ENCODE measurements at regions not wholly inside any gene's neighbourhood (a gene's known extent, or its start where the extent isn't known, plus 50 kb on each side); places are given as distances from the start of the nearest gene placed in this dataset.

DNA sequence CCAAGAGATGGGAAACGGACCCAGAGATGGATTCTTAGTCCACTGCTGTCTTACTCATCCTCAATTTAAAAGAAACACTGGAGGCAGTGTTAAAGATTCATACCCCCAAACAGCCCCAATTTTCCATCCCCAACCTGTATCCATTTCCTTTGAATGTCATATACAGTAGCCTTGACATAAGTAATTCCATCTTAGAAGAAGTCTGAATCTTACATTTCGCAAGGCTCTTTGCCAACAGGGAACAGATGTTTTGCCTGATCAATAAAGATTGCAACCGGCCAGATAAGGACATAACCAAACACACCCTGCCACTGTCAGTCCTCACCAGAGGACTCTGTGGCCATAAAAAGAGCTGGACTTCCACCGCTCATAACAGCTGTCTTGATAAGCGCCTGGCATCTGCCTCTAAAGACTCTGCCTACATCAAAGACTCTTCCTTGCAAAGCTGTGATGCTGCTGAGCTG is 59.0 kb upstream of the MED9 start (continued):
- TF ChIP-seq, protein P1, sequence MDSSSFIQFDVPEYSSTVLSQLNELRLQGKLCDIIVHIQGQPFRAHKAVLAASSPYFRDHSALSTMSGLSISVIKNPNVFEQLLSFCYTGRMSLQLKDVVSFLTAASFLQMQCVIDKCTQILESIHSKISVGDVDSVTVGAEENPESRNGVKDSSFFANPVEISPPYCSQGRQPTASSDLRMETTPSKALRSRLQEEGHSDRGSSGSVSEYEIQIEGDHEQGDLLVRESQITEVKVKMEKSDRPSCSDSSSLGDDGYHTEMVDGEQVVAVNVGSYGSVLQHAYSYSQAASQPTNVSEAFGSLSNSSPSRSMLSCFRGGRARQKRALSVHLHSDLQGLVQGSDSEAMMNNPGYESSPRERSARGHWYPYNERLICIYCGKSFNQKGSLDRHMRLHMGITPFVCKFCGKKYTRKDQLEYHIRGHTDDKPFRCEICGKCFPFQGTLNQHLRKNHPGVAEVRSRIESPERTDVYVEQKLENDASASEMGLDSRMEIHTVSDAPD (CRISPR knock-in tag; IDR thresholded peaks at IDR 0.05): peak; percentile 89
- TF ChIP-seq RBM15 (IDR thresholded peaks at IDR 0.05; ENCODE audit: insufficient read depth, low read length): no peak
- no peak for TF ChIP-seq ZNF707 (CRISPR knock-in tag; conservative IDR thresholded peaks at IDR 0.05)
- TF ChIP-seq ZNF561 (CRISPR knock-in tag; conservative IDR thresholded peaks at IDR 0.05): no peak; the same call in 1 of the 2 replicates
- TF ChIP-seq NFIC (IDR thresholded peaks at IDR 0.05): peak; percentile 85
- TF ChIP-seq BRD4 (IDR thresholded peaks at IDR 0.05): no peak
- TF ChIP-seq ZNF124 (CRISPR knock-in tag; IDR thresholded peaks at IDR 0.05): no peak
- TF ChIP-seq, protein P2, sequence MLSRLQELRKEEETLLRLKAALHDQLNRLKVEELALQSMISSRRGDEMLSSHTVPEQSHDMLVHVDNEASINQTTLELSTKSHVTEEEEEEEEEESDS (CRISPR knock-in tag; IDR thresholded peaks at IDR 0.05): no peak
- no peak for TF ChIP-seq SUPT5H (IDR thresholded peaks at IDR 0.05)
- TF ChIP-seq ZNF644 (tag; IDR thresholded peaks at IDR 0.05; ENCODE audit: low read depth): peak; percentile 94
- TF ChIP-seq, protein P3, sequence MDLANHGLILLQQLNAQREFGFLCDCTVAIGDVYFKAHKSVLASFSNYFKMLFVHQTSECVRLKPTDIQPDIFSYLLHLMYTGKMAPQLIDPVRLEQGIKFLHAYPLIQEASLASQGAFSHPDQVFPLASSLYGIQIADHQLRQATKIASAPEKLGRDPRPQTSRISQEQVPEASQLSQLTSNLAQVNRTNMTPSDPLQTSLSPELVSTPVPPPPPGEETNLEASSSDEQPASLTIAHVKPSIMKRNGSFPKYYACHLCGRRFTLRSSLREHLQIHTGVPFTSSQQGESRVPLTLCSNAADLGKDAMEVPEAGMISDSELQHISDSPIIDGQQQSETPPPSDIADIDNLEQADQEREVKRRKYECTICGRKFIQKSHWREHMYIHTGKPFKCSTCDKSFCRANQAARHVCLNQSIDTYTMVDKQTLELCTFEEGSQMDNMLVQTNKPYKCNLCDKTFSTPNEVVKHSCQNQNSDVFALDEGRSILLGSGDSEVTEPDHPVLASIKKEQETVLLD (IDR thresholded peaks at IDR 0.05): no peak
- TF ChIP-seq MECOM (CRISPR knock-in tag; IDR thresholded peaks at IDR 0.05): peak; percentile 92
- 0 out of 2 replicates have a peak, but pooled peaks have one; percentile 42 for TF ChIP-seq ZNF586 (CRISPR knock-in tag; conservative IDR thresholded peaks at IDR 0.05)
- TF ChIP-seq HOXB6 (CRISPR knock-in tag; IDR thresholded peaks at IDR 0.05; ENCODE audit: borderline replicate concordance): no peak
- no peak for TF ChIP-seq EWSR1 (IDR thresholded peaks at IDR 0.05; ENCODE audit: borderline replicate concordance, low read depth, partially characterized antibody)
- peak; percentile 49; the same call in 1 of the 2 replicates for TF ChIP-seq EP300 (IDR thresholded peaks at IDR 0.05; ENCODE audit: low read length)
- TF ChIP-seq, protein P4, sequence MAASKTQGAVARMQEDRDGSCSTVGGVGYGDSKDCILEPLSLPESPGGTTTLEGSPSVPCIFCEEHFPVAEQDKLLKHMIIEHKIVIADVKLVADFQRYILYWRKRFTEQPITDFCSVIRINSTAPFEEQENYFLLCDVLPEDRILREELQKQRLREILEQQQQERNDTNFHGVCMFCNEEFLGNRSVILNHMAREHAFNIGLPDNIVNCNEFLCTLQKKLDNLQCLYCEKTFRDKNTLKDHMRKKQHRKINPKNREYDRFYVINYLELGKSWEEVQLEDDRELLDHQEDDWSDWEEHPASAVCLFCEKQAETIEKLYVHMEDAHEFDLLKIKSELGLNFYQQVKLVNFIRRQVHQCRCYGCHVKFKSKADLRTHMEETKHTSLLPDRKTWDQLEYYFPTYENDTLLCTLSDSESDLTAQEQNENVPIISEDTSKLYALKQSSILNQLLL (CRISPR knock-in tag; IDR thresholded peaks at IDR 0.05; ENCODE audit: borderline replicate concordance): no peak
- TF ChIP-seq, protein P5, sequence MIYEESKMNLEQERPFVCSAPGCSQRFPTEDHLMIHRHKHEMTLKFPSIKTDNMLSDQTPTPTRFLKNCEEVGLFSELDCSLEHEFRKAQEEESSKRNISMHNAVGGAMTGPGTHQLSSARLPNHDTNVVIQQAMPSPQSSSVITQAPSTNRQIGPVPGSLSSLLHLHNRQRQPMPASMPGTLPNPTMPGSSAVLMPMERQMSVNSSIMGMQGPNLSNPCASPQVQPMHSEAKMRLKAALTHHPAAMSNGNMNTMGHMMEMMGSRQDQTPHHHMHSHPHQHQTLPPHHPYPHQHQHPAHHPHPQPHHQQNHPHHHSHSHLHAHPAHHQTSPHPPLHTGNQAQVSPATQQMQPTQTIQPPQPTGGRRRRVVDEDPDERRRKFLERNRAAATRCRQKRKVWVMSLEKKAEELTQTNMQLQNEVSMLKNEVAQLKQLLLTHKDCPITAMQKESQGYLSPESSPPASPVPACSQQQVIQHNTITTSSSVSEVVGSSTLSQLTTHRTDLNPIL (CRISPR knock-in tag; IDR thresholded peaks at IDR 0.05): peak; percentile 86; the same call in 1 of the 2 replicates
- peak; percentile 88; the same call in 1 of the 2 replicates for TF ChIP-seq HEY1 (CRISPR knock-in tag; IDR thresholded peaks at IDR 0.05; ENCODE audit: borderline replicate concordance)
- TF ChIP-seq LARP7 (IDR thresholded peaks at IDR 0.05): no peak
- TF ChIP-seq POLR2H (tag; IDR thresholded peaks at IDR 0.05; ENCODE audit: low read depth): no peak
- TF ChIP-seq NONO (IDR thresholded peaks at IDR 0.05; ENCODE audit: low read depth in 2 of 2, low read length in 1 of 2): no peak
- peak; percentile 34; the same call in 1 of the 2 replicates for TF ChIP-seq TAF7 (tag; IDR thresholded peaks at IDR 0.05)
- peak; percentile 91 for TF ChIP-seq ZNF41 (CRISPR knock-in tag; conservative IDR thresholded peaks at IDR 0.05)
- TF ChIP-seq ZNF668 (CRISPR knock-in tag; IDR thresholded peaks at IDR 0.05): peak; percentile 95
- TF ChIP-seq DDX20 (tag; IDR thresholded peaks at IDR 0.05; ENCODE audit: low read depth): peak; percentile 92
